GM12892 (cell line): ENCODE measurements at regions not wholly inside any gene's neighbourhood (a gene's known extent, or its start where the extent isn't known, plus 50 kb on each side); places are given as distances from the start of the nearest gene placed in this dataset.

ENCODE experiments used
- POLR2A ChIP-seq: IDR thresholded peaks from 2 replicates; pipeline ENCODE4 v1.6.1; 2011; ENCODE audit warnings: low read depth, low read length, control low read depth
- POLR2AphosphoS5 ChIP-seq: IDR thresholded peaks from 2 replicates; pipeline ENCODE4 v1.6.1; 2011; ENCODE audit warnings: low read depth, low read length, control low read depth
- TAF1 ChIP-seq: IDR thresholded peaks from 2 replicates; pipeline ENCODE4 v1.6.1; 2011; ENCODE audit warnings: low read depth, mild to moderate bottlenecking, control low read depth, low read length, borderline replicate concordance

GRCh38 chr6:144351379-144352127, 66.4 kb downstream of the UTRN start:
- TF ChIP-seq POLR2AphosphoS5 (no peak), TAF1 (no peak), POLR2A (no peak)
